Calu3 (cell line): ENCODE measurements at regions not wholly inside any gene's neighbourhood (a gene's known extent, or its start where the extent isn't known, plus 50 kb on each side); places are given as distances from the start of the nearest gene placed in this dataset.

Experiments
- BruUV-seq: library from RNA; stranded (reverse); fragments of 400-500 nt; replicated peaks from 2 replicates; lab custom pipeline; 2021; lab: Mats Ljungman, UMichigan
- CTCF ChIA-PET: fragments of 300-600 bp; sonication (Branson Sonifier 250); formaldehyde crosslinking; loops from one replicate; lab custom pipeline; 2022; ENCODE audit warnings: antibody characterized with exemption; lab: Charles Lee
- DNase-seq: peaks from one replicate; pipeline ENCODE4 v3.0.0; 2022
- H3K27ac Mint-ChIP-seq: one replicate; pipeline ENCODE4 v1.8.0; 2022; ENCODE audit warnings: mixed read lengths; ENCODE audit not compliant: unreplicated experiment
- H3K27me3 Mint-ChIP-seq: one replicate; pipeline ENCODE4 v1.8.0; 2022; ENCODE audit warnings: mixed read lengths; ENCODE audit not compliant: unreplicated experiment
- H3K36me3 Mint-ChIP-seq: one replicate; pipeline ENCODE4 v1.8.0; 2022; ENCODE audit warnings: mild to moderate bottlenecking, moderate library complexity, mixed read lengths; ENCODE audit not compliant: insufficient read depth, unreplicated experiment
- H3K4me1 Mint-ChIP-seq: one replicate; pipeline ENCODE4 v1.8.0; 2022; ENCODE audit warnings: mild to moderate bottlenecking, low read depth, mixed read lengths; ENCODE audit not compliant: unreplicated experiment
- H3K4me3 Mint-ChIP-seq: one replicate; pipeline ENCODE4 v1.8.0; 2022; ENCODE audit warnings: mild to moderate bottlenecking, low read depth, moderate library complexity, mixed read lengths; ENCODE audit not compliant: unreplicated experiment
- H3K9me3 Mint-ChIP-seq: one replicate; pipeline ENCODE4 v1.8.0; 2022; ENCODE audit warnings: low read depth, mixed read lengths; ENCODE audit not compliant: unreplicated experiment
- intact Hi-C: fragments of 100-400 bp; cut with micrococcal nuclease; formaldehyde crosslinking; loops from one replicate; pipeline ENCODE4 v1.10.0; 2022; ENCODE audit not compliant: unreplicated experiment
- TF ChIP-seq, protein P1 (sequence below): fragments of 200-600 bp; IDR thresholded peaks from one replicate; pipeline ENCODE4 v1.8.0; 2022; ENCODE audit warnings: antibody characterized with exemption; ENCODE audit not compliant: unreplicated experiment

DNA sequence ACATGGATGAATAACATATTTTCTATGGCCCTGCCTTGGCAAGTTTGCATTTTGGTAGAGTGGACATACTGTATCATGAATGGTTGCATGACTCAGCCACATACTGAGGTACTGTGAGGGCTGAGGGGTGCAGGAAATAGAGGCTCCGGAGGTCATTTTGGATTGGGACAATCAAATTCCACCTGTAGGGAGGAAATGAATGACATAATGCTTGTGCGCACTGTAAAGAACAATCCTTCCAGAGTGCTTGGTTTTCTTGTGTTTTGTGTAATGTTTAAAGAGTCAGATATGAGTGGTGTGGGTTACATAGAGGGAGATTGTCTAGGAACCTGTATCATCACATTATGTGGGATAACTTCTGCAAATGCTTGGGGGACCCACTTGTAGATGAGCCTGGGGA is 329.9 kb upstream of the PROX1 start:
- DNase-seq, result no peak
- no peak overlapping the region for H3K27ac Mint-ChIP-seq
- H3K4me1 Mint-ChIP-seq, result no peaks in the 10 kb centered on the region
- peaks cover 9% of the 10 kb centered on the region for H3K27me3 Mint-ChIP-seq
- no peaks in the 10 kb centered on the region for H3K36me3 Mint-ChIP-seq
- H3K4me3 Mint-ChIP-seq, result no peak overlapping the region
- H3K9me3 Mint-ChIP-seq, result no peaks in the 10 kb centered on the region
- CTCF ChIA-PET, result no interaction called here
- intact Hi-C loops, result loop anchor here (10.0 kb wide), 1 partner anchor 467 kb away; no protein-coding TSS in a partner anchor
- TF ChIP-seq, protein P1, sequence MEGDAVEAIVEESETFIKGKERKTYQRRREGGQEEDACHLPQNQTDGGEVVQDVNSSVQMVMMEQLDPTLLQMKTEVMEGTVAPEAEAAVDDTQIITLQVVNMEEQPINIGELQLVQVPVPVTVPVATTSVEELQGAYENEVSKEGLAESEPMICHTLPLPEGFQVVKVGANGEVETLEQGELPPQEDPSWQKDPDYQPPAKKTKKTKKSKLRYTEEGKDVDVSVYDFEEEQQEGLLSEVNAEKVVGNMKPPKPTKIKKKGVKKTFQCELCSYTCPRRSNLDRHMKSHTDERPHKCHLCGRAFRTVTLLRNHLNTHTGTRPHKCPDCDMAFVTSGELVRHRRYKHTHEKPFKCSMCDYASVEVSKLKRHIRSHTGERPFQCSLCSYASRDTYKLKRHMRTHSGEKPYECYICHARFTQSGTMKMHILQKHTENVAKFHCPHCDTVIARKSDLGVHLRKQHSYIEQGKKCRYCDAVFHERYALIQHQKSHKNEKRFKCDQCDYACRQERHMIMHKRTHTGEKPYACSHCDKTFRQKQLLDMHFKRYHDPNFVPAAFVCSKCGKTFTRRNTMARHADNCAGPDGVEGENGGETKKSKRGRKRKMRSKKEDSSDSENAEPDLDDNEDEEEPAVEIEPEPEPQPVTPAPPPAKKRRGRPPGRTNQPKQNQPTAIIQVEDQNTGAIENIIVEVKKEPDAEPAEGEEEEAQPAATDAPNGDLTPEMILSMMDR, result no peak
- no TSS peak for BruUV-seq

DNA sequence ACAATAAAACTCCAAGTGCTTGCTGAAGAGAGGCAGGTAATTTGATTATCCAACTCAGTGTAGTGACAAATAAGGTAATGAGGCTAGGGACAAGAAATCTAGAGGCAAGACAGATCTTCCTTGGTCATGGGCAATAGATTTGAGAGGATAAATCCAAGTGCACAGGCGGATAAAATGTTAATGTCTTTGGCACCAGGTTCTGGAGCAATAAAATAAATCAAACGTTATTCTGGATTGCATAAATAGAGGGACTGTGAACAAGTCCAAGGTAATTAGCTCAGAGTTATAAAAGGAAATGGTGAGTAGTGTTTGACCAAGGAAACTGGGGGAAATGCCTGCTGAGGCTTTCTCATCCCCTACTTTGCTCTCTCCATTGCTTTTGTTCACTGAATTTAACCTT is 329.3 kb upstream of the PROX1 start:
- BruUV-seq, result no TSS peak
- no peak overlapping the region for H3K27ac Mint-ChIP-seq
- no peaks in the 10 kb centered on the region for H3K4me1 Mint-ChIP-seq
- H3K36me3 Mint-ChIP-seq, result no peaks in the 10 kb centered on the region
- TF ChIP-seq, protein P1, result no peak
- DNase-seq, result no peak
- CTCF ChIA-PET, result no interaction called here
- H3K9me3 Mint-ChIP-seq, result no peaks in the 10 kb centered on the region
- intact Hi-C loops, result loop anchor here (10.0 kb wide), 1 partner anchor 466 kb away; no protein-coding TSS in a partner anchor
- H3K27me3 Mint-ChIP-seq, result peaks cover 15% of the 10 kb centered on the region
- no peak overlapping the region for H3K4me3 Mint-ChIP-seq

DNA sequence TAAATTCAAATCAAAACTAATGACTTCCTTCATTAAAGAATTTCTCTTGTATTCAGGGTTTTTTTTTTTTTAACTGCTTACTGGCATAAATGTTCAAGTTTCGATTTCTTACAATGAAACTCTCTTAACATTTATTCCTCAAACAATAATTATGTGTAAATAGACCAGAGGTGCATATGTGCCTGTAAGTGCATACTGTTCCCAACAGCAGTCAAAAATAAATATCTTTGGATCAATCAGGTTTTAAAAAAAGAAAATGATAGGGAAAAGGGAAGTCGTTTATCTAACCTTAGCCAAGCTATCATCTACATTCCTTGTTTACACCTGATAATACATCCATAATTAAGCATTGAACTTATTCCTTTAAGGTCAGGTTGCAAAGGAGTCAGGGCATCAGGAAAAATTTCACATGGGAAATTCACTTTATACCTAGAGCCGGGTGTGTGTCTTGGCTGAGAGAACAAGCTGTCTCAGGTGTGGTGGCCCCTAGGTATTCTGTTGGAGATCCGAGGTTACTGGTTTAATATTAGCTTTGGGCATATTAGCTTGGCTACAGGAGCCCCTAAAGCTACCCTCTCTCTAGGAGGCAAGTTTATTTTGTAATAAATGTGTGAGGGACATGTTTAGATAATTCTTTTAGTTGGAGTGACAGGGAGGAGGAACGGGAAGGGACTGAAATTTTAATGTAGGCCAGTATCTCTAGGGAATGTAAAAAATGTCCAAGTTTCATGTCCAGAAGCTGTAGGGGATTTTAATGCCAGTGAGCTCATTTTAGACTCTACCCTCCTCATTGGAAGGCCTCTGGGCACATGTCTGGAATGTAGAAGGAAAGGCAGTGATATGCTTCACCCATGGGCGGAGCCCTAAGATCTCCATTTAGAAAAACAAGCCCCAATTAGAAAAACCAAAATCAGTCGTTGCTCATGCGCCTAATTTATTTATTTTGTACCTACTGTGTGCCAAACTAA is 327.9 kb upstream of the PROX1 start:
- Mint-ChIP-seq H3K4me1 (no peaks in the 10 kb centered on the region), H3K36me3 (no peaks in the 10 kb centered on the region), H3K9me3 (no peaks in the 10 kb centered on the region), H3K27me3 (peaks cover 22% of the 10 kb centered on the region), H3K27ac (no peak overlapping the region), H3K4me3 (no peak overlapping the region)
- BruUV-seq, result no TSS peak
- CTCF ChIA-PET, result no interaction called here
- DNase-seq, result no peak
- TF ChIP-seq, protein P1, result no peak
- intact Hi-C loops, result loop anchor here (10.0 kb wide), 1 partner anchor 465 kb away; no protein-coding TSS in a partner anchor

GRCh38 chr1:213661302-213661701 is 326.5 kb upstream of the PROX1 start:
- Mint-ChIP-seq H3K27ac (no peak overlapping the region), H3K9me3 (no peaks in the 10 kb centered on the region), H3K36me3 (no peaks in the 10 kb centered on the region), H3K4me1 (no peaks in the 10 kb centered on the region), H3K27me3 (peaks cover 22% of the 10 kb centered on the region), H3K4me3 (no peak overlapping the region)
- intact Hi-C loops, result no loop called here
- CTCF ChIA-PET, result no interaction called here
- no peak for DNase-seq
- TF ChIP-seq, protein P1, result no peak
- BruUV-seq, result no TSS peak
